K562 (cell line): ENCODE measurements at regions not wholly inside any gene's neighbourhood (a gene's known extent, or its start where the extent isn't known, plus 50 kb on each side); places are given as distances from the start of the nearest gene placed in this dataset.

Experiments used
- ATAC-seq: fragments of 200-7000 bp; cut with Tn5 transposase; 3 replicates; pipeline ENCODE4 v1.9.1; 2020; ENCODE audit warnings: moderate library complexity
- BruUV-seq: library from RNA; stranded (reverse); fragments of 400-500 nt; replicated peaks from 2 replicates; lab custom pipeline; 2021; lab: Mats Ljungman, UMichigan
- CTCF ChIA-PET: fragments of 300-600 bp; formaldehyde crosslinking; extraction: SDS; loops from one replicate; lab custom pipeline; 2021; ENCODE audit warnings: low intra/inter-chr PET ratio; lab: Yijun Ruan, JAX
- POLR2A ChIA-PET: fragments of 300-600, 350-650 bp; sonication (Branson Sonifier 250); formaldehyde crosslinking; extraction: SDS; loops from one replicate; lab custom pipeline; 2021; ENCODE audit warnings: antibody characterized with exemption, inconsistent platforms; lab: Yijun Ruan, JAX
- DNase-seq, 4 experiments: peaks; one replicate each; pipeline versions ENCODE4 v3.0.0 to v3.0.0-alpha.2; 2011 to 2018; ENCODE audit warnings: low spot score in 3 of 4, mixed read lengths in 3 of 4; ENCODE audit errors: extremely low read depth in 1 of 4
- FAIRE-seq: peaks from 2 replicates; lab custom pipeline; 2011; peaks lifted over from hg19 to GRCh38; lab: Jason Lieb, UNC
- H2AFZ ChIP-seq: 2 replicates; pipeline ENCODE4 v1.6.0; 2011; ENCODE audit warnings: low read depth, low read length, control low read depth, inconsistent platforms
- H3K27ac ChIP-seq: fragments of 200-600 bp; 3 replicates; pipeline ENCODE4 v1.8.0; 2011; ENCODE audit warnings: low read depth, mild to moderate bottlenecking, control low read depth, inconsistent platforms, low read length, moderate library complexity, mixed read lengths; ENCODE audit errors: extremely low read depth
- H3K27me3 ChIP-seq, 2 experiments: fragments of 300-600 bp in 1 of 2; 2 replicates in 1 of 2; 3 replicates in 1 of 2; pipeline versions ENCODE4 v1.6.0 to v1.8.0; 2011; ENCODE audit warnings: inconsistent platforms in 2 of 2, low read length in 2 of 2, mild to moderate bottlenecking in 1 of 2, mixed read lengths in 1 of 2, moderate library complexity in 1 of 2; ENCODE audit not compliant: control insufficient read depth in 2 of 2, insufficient read depth in 2 of 2
- H3K36me3 ChIP-seq: fragments of 300-600 bp; 3 replicates; pipeline ENCODE4 v1.8.0; 2011; ENCODE audit warnings: mild to moderate bottlenecking, low read length, inconsistent platforms; ENCODE audit not compliant: control insufficient read depth, insufficient read depth
- H3K4me1 ChIP-seq, 2 experiments: fragments of 200-600 bp in 1 of 2; replicated peaks in 1 of 2; 2 replicates in 1 of 2; 3 replicates in 1 of 2; pipeline versions ENCODE4 v1.5.1 to v1.8.0; 2011; ENCODE audit warnings: inconsistent platforms in 2 of 2, low read length in 2 of 2, mild to moderate bottlenecking in 1 of 2, mixed read lengths in 1 of 2, moderate library complexity in 1 of 2; ENCODE audit not compliant: control insufficient read depth in 2 of 2, insufficient read depth in 2 of 2
- H3K4me2 ChIP-seq: 2 replicates; pipeline ENCODE4 v1.6.1; 2011; ENCODE audit warnings: low read length, control low read depth, inconsistent platforms, mixed read lengths; ENCODE audit not compliant: insufficient read depth
- H3K4me3 ChIP-seq: fragments of 200-600 bp; sonication (generic), shearing (Covaris generic); 2 replicates; pipeline ENCODE4 v1.5.1; 2016; ENCODE audit warnings: control low read depth, inconsistent platforms
- H3K79me2 ChIP-seq: fragments of 200-600 bp; 3 replicates; pipeline ENCODE4 v1.8.0; 2011; ENCODE audit warnings: low read length, inconsistent platforms; ENCODE audit not compliant: control insufficient read depth, insufficient read depth
- H3K9ac ChIP-seq, 2 experiments: 2 replicates each; pipeline versions ENCODE4 v1.6.0 to v1.6.1; 2011; ENCODE audit warnings: low read depth in 2 of 2, low read length in 2 of 2, control low read depth in 1 of 2, inconsistent platforms in 1 of 2, mild to moderate bottlenecking in 1 of 2, mixed read lengths in 1 of 2; ENCODE audit not compliant: insufficient read depth in 1 of 2
- H3K9me1 ChIP-seq: one replicate; pipeline ENCODE4 v1.6.0; 2011; ENCODE audit warnings: inconsistent platforms, mild to moderate bottlenecking, low read length, moderate library complexity; ENCODE audit not compliant: control insufficient read depth, insufficient read depth
- H3K9me3 ChIP-seq: replicated peaks from 2 replicates; pipeline ENCODE4 v1.5.1; 2011; ENCODE audit warnings: low read depth, low read length, inconsistent platforms; ENCODE audit not compliant: control insufficient read depth, insufficient read depth
- H4K20me1 ChIP-seq: replicated peaks from 2 replicates; pipeline ENCODE4 v1.6.1; 2011; ENCODE audit warnings: low read length, inconsistent platforms, mixed read lengths; ENCODE audit not compliant: control insufficient read depth, insufficient read depth
- BHLHE40 ChIP-seq: IDR thresholded peaks from 2 replicates; pipeline ENCODE4 v1.6.1; 2011; ENCODE audit warnings: low read length, improper control_type of control experiment
- BRD9 ChIP-seq: fragments of 450-650 bp; IDR thresholded peaks from 2 replicates; pipeline ENCODE4 v1.6.1; 2018; ENCODE audit warnings: low read depth; ENCODE audit not compliant: partially characterized antibody
- CBX2 ChIP-seq: fragments of 200-600 bp; sonication (generic); IDR thresholded peaks from one replicate; pipeline ENCODE4 v1.6.1; 2012; ENCODE audit warnings: mild to moderate bottlenecking, low read length, inconsistent platforms; ENCODE audit not compliant: insufficient read depth, poor library complexity, severe bottlenecking
- DLX4 ChIP-seq: fragments of 250-450 bp; sonication (Bioruptor Pico); IDR thresholded peaks from 2 replicates; pipeline ENCODE4 v1.6.1; 2021; ENCODE audit warnings: mild to moderate bottlenecking
- EZH2 ChIP-seq: IDR thresholded peaks from 2 replicates; pipeline ENCODE4 v1.6.1; 2012; ENCODE audit warnings: low read depth, mild to moderate bottlenecking, inconsistent platforms, low read length, borderline replicate concordance
- SRSF3 ChIP-seq: fragments of 200-400 bp; formaldehyde crosslinking; IDR thresholded peaks from 2 replicates; pipeline ENCODE4 v1.6.1; 2016; ENCODE audit warnings: mild to moderate bottlenecking, low read length, moderate library complexity; ENCODE audit not compliant: insufficient read depth
- ZMIZ1 ChIP-seq, 2 experiments: fragments of 150-350 bp in 1 of 2; IDR thresholded peaks; 2 replicates each; pipeline ENCODE4 v1.6.1; 2012 to 2016; ENCODE audit warnings: low read depth in 2 of 2, low read length in 2 of 2, mild to moderate bottlenecking in 1 of 2, moderate library complexity in 1 of 2
- WGBS: fragments of 100-300 bp; shearing (Covaris generic); methylation state at CpG from one replicate; pipeline ENCODE4 v1.1.6; 2016; ENCODE audit warnings: low coverage, mixed read lengths; ENCODE audit not compliant: insufficient coverage; ENCODE audit errors: missing lambda C conversion rate; 5-methylcytosine and 5-hydroxymethylcytosine counted together
- in situ Hi-C: fragments of 300-500 bp; cut with MboI; formaldehyde crosslinking; loops from 4 replicates; pipeline ENCODE4 v1.15.0; 2018; ENCODE audit warnings: inconsistent platforms, mixed read lengths
- intact Hi-C: fragments of 100-400 bp; cut with micrococcal nuclease; formaldehyde crosslinking; loops from 2 replicates; pipeline ENCODE4 v1.14.2; 2022

GRCh38 chr12:47351526-47351925, 271.8 kb upstream of the AMIGO2 start:
- FAIRE-seq (no peak), ATAC-seq (no peak), DNase-seq (no peak)
- H3K9me3 ChIP-seq = no peaks in the 10 kb centered on the region
- no peaks in the 10 kb centered on the region for H4K20me1 ChIP-seq
- H3K36me3 ChIP-seq = no peaks in the 10 kb centered on the region
- in situ Hi-C loops = no loop called here
- H3K27me3 ChIP-seq = no peaks in the 10 kb centered on the region
- H3K9me1 ChIP-seq = no peaks in the 10 kb centered on the region
- H2AFZ ChIP-seq = 0 out of 2 replicates have a peak overlapping the region, but pooled peaks have one; percentile 8
- no peak overlapping the region for H3K4me2 ChIP-seq
- ChIA-PET CTCF (no interaction called here), POLR2A (no interaction called here)
- H3K9ac ChIP-seq = no peak overlapping the region
- 63% methylated on average over 2 of the region's 2 CpGs for WGBS
- H3K27ac ChIP-seq = no peak overlapping the region
- no TSS peak for BruUV-seq
- TF ChIP-seq BRD9 (no peak), SRSF3 (no peak), CBX2 (no peak), BHLHE40 (no peak), ZMIZ1 (IDR thresholded peaks at IDR 0.05; ENCODE audit: low read depth in 2 of 2, low read length in 2 of 2) (no peak), DLX4 (no peak), EZH2 (no peak)
- no peak overlapping the region for H3K4me3 ChIP-seq
- peaks cover 0 to 11% of the 10 kb centered on the region in 2 experiments; a peak in 2 of 5 replicates for H3K4me1 ChIP-seq
- intact Hi-C loops = no loop called here
- no peaks in the 10 kb centered on the region for H3K79me2 ChIP-seq
